ENCODE measurements at regions not wholly inside any gene's neighbourhood (a gene's known extent, or its start where the extent isn't known, plus 50 kb on each side); places are given as distances from the start of the nearest gene placed in this dataset.

- no peak for TF ChIP-seq YY1 (IDR thresholded peaks at IDR 0.05; ENCODE audit: insufficient read depth, insufficient read length)
- no peak for TF ChIP-seq ZNF274 (IDR thresholded peaks at IDR 0.05; ENCODE audit: low read depth, low read length)
These were observed 493.8 kb upstream of the ZFP42 start for GRCh38 chr4:187501731-187502130.

All from NT2/D1 (cell line).